Loucy (cell line): ENCODE measurements at regions not wholly inside any gene's neighbourhood (a gene's known extent, or its start where the extent isn't known, plus 50 kb on each side); places are given as distances from the start of the nearest gene placed in this dataset.

ENCODE experiments used
- CTCF ChIP-seq: fragments of 200-600 bp; sonication (generic); conservative IDR thresholded peaks from 2 replicates; pipeline ENCODE4 v1.5.1; 2014; ENCODE audit warnings: mild to moderate bottlenecking, antibody characterized with exemption, low read length
- EZH2phosphoT487 ChIP-seq: fragments of 200-600 bp; IDR thresholded peaks from 2 replicates; pipeline ENCODE4 v1.6.1; 2018; ENCODE audit warnings: antibody characterized with exemption, mild to moderate bottlenecking, moderate library complexity, borderline replicate concordance

- TF ChIP-seq CTCF (no peak), EZH2phosphoT487 (no peak)
Observed at GRCh38 chr6:103820148-103820547, 1039.6 kb downstream of the HACE1 start.
